A549 (cell line): ENCODE measurements at regions not wholly inside any gene's neighbourhood (a gene's known extent, or its start where the extent isn't known, plus 50 kb on each side); places are given as distances from the start of the nearest gene placed in this dataset.

ENCODE experiments used
- ATAC-seq, 2 experiments: fragments of 200-7000 bp in 1 of 2; fragments of >200 bp in 1 of 2; cut with Nextera tagmentation in 1 of 2; cut with Tn5 transposase in 1 of 2; 3 replicates each; pipeline versions ENCODE4 v1.8.0 to v1.9.1; 2018 to 2020; ENCODE audit warnings: mild to moderate bottlenecking in 1 of 2, moderate library complexity in 1 of 2
- CTCF ChIA-PET: fragments of 300-600 bp; sonication (Branson Sonifier 250); formaldehyde crosslinking; extraction: SDS; loops from one replicate; lab custom pipeline; 2021; ENCODE audit warnings: antibody characterized with exemption, inconsistent platforms; lab: Yijun Ruan, JAX
- POLR2A ChIA-PET: fragments of 350-600 bp; formaldehyde crosslinking; extraction: SDS; loops from one replicate; lab custom pipeline; 2021; ENCODE audit warnings: antibody characterized with exemption, inconsistent platforms; lab: Yijun Ruan, JAX
- DNase-seq, 2 experiments: peaks; one replicate each; pipeline versions ENCODE4 v3.0.0 to v3.0.0-alpha.2; 2011 to 2016; ENCODE audit warnings: low read depth in 1 of 2, low spot score in 1 of 2
- FAIRE-seq: peaks from 2 replicates; lab custom pipeline; 2011; peaks lifted over from hg19 to GRCh38; lab: Jason Lieb, UNC
- H3K27ac ChIP-seq, 2 experiments: fragments of >200 bp; sonication (Bioruptor Twin); formaldehyde crosslinking; 3 replicates each; pipeline ENCODE4 v1.5.1; 2016 to 2017
- H3K4me1 ChIP-seq: fragments of >200 bp; sonication (Bioruptor Twin); formaldehyde crosslinking; 3 replicates; pipeline ENCODE4 v1.6.1; 2016
- H3K4me2 ChIP-seq: fragments of >200 bp; sonication (Bioruptor Twin); formaldehyde crosslinking; 3 replicates; pipeline ENCODE4 v1.6.1; 2016
- H3K4me3 ChIP-seq: fragments of >200 bp; sonication (Bioruptor Twin); formaldehyde crosslinking; 3 replicates; pipeline ENCODE4 v1.5.1; 2016
- H3K9me3 ChIP-seq: fragments of >200 bp; sonication (Bioruptor Twin); formaldehyde crosslinking; 3 replicates; pipeline ENCODE4 v1.6.1; 2016
- BHLHE40 ChIP-seq: IDR thresholded peaks from 2 replicates; pipeline ENCODE4 v1.6.1; 2012; ENCODE audit warnings: low read depth, low read length, inconsistent platforms
- CEBPB ChIP-seq, 2 experiments: fragments of >200 bp in 1 of 2; sonication (Bioruptor Twin) in 1 of 2; formaldehyde crosslinking in 1 of 2; IDR thresholded peaks; 2 replicates each; pipeline ENCODE4 v1.6.1; 2012 to 2016
- CHD2 ChIP-seq: fragments of 150-350 bp; IDR thresholded peaks from 2 replicates; pipeline ENCODE4 v1.6.1; 2014; ENCODE audit warnings: low read length; ENCODE audit not compliant: partially characterized antibody
- EHMT2 ChIP-seq: fragments of 200-600 bp; sonication (generic); IDR thresholded peaks from 2 replicates; pipeline ENCODE4 v1.6.1; 2016; ENCODE audit warnings: antibody characterized with exemption, low read depth, mild to moderate bottlenecking, moderate library complexity
- ESRRA ChIP-seq: fragments of 150-350 bp; IDR thresholded peaks from 2 replicates; pipeline ENCODE4 v1.6.1; 2014; ENCODE audit warnings: mild to moderate bottlenecking, low read length, borderline replicate concordance
- HOXA7 ChIP-seq: fragments of 250-450 bp; sonication (Bioruptor Pico); IDR thresholded peaks from 2 replicates; pipeline ENCODE4 v1.5.0; 2020; ENCODE audit warnings: mild to moderate bottlenecking, moderate library complexity
- HOXB5 ChIP-seq: fragments of 250-450 bp; sonication (Bioruptor Pico); IDR thresholded peaks from 2 replicates; pipeline ENCODE4 v1.5.0; 2020; ENCODE audit warnings: mild to moderate bottlenecking, moderate library complexity
- MAX ChIP-seq: IDR thresholded peaks from 2 replicates; pipeline ENCODE4 v1.6.1; 2012
- MAZ ChIP-seq: fragments of 150-350 bp; IDR thresholded peaks from 2 replicates; pipeline ENCODE4 v1.6.1; 2014; ENCODE audit warnings: antibody characterized with exemption, low read depth, low read length, borderline replicate concordance
- NPAS2 ChIP-seq: fragments of 250-450 bp; sonication (Bioruptor Pico); IDR thresholded peaks from 2 replicates; pipeline ENCODE4 v1.8.0; 2022; ENCODE audit warnings: mild to moderate bottlenecking, moderate library complexity, borderline replicate concordance
- NR3C1 ChIP-seq: fragments of >200 bp; sonication (Bioruptor Twin); formaldehyde crosslinking; IDR thresholded peaks from 3 replicates; pipeline ENCODE4 v1.6.1; 2017
- POLR2A ChIP-seq: IDR thresholded peaks from 2 replicates; pipeline ENCODE4 v1.6.1; 2012; ENCODE audit warnings: mild to moderate bottlenecking, low read length
- SMC3 ChIP-seq: fragments of >200 bp; sonication (Bioruptor Twin); formaldehyde crosslinking; IDR thresholded peaks from 3 replicates; pipeline ENCODE4 v1.6.1; 2018; ENCODE audit warnings: inconsistent platforms
- SREBF2 ChIP-seq: fragments of 450-650 bp; IDR thresholded peaks from 2 replicates; pipeline ENCODE4 v1.6.1; 2014; ENCODE audit warnings: mild to moderate bottlenecking, moderate library complexity
- TFCP2L1 ChIP-seq: fragments of 250-450 bp; sonication (Bioruptor Pico); IDR thresholded peaks from 2 replicates; pipeline ENCODE4 v1.5.0; 2021; ENCODE audit warnings: mild to moderate bottlenecking
- TP53 ChIP-seq: fragments of 250-450 bp; sonication (Bioruptor Pico); IDR thresholded peaks from 2 replicates; pipeline ENCODE4 v1.5.0; 2021; ENCODE audit warnings: mild to moderate bottlenecking, moderate library complexity
- ZC3H11A ChIP-seq: fragments of 450-650 bp; IDR thresholded peaks from 2 replicates; pipeline ENCODE4 v1.6.1; 2014; ENCODE audit warnings: antibody characterized with exemption, mild to moderate bottlenecking
- ZSCAN20 ChIP-seq: fragments of 250-450 bp; sonication (Bioruptor Pico); IDR thresholded peaks from 2 replicates; pipeline ENCODE4 v1.8.0; 2022; ENCODE audit warnings: mild to moderate bottlenecking, moderate library complexity
- WGBS: methylation state at CpG from one replicate; pipeline ENCODE4 v1.1.6; 2017; ENCODE audit errors: missing lambda C conversion rate; 5-methylcytosine and 5-hydroxymethylcytosine counted together
- TF ChIP-seq, protein P1 (sequence below): fragments of 150-350 bp; IDR thresholded peaks from 2 replicates; pipeline ENCODE4 v1.6.1; 2014; ENCODE audit warnings: low read depth, mild to moderate bottlenecking, low read length
- TF ChIP-seq, protein P2 (sequence below): fragments of 450-650 bp; IDR thresholded peaks from 2 replicates; pipeline ENCODE4 v1.6.1; 2014; ENCODE audit warnings: antibody characterized with exemption
- TF ChIP-seq, protein P3 (sequence below): fragments of >200 bp; sonication (Bioruptor Twin); formaldehyde crosslinking; IDR thresholded peaks from 3 replicates; pipeline ENCODE4 v1.5.1; 2016
- TF ChIP-seq, protein P4 (sequence below): fragments of >200 bp; sonication (Bioruptor Twin); formaldehyde crosslinking; IDR thresholded peaks from 3 replicates; pipeline ENCODE4 v1.6.1; 2016

GRCh38 chr7:46297515-46297914 lies 376.4 kb upstream of the IGFBP3 start:
- no peak for TF ChIP-seq BHLHE40
- TF ChIP-seq, protein P1, sequence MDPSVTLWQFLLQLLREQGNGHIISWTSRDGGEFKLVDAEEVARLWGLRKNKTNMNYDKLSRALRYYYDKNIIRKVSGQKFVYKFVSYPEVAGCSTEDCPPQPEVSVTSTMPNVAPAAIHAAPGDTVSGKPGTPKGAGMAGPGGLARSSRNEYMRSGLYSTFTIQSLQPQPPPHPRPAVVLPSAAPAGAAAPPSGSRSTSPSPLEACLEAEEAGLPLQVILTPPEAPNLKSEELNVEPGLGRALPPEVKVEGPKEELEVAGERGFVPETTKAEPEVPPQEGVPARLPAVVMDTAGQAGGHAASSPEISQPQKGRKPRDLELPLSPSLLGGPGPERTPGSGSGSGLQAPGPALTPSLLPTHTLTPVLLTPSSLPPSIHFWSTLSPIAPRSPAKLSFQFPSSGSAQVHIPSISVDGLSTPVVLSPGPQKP, result no peak
- TF ChIP-seq HOXB5 (CRISPR knock-in tag), result no peak
- TF ChIP-seq SREBF2, result no peak
- TF ChIP-seq MAZ, result no peak
- no peak for TF ChIP-seq NR3C1
- Histone ChIP-seq H3K4me1 (no peaks in the 10 kb centered on the region), H3K4me3 (no peak overlapping the region), H3K4me2 (no peak overlapping the region), H3K9me3 (peaks cover 21% of the 10 kb centered on the region; the same call in 2 of the 3 replicates), H3K27ac (no peak overlapping the region)
- ChIA-PET CTCF (no interaction called here), POLR2A (no interaction called here)
- no peak for ATAC-seq
- 71% methylated on average over 2 of the region's 2 CpGs for WGBS
- no peak for FAIRE-seq
- no peak for DNase-seq

GRCh38 chr7:46296526-46296925 lies 375.5 kb upstream of the IGFBP3 start:
- peak; percentile 74 for FAIRE-seq
- Histone ChIP-seq H3K4me1 (peaks cover 5% of the 10 kb centered on the region; the same call in 2 of the 3 replicates), H3K4me2 (no peak overlapping the region), H3K9me3 (peaks cover 21% of the 10 kb centered on the region; the same call in 2 of the 3 replicates), H3K4me3 (no peak overlapping the region), H3K27ac (no peak overlapping the region)
- ATAC-seq, result no peak
- TF ChIP-seq CEBPB (IDR thresholded peaks at IDR 0.05), result no peak
- TF ChIP-seq MAZ, result no peak
- no peak for TF ChIP-seq HOXA7 (CRISPR knock-in tag)
- TF ChIP-seq, protein P2, sequence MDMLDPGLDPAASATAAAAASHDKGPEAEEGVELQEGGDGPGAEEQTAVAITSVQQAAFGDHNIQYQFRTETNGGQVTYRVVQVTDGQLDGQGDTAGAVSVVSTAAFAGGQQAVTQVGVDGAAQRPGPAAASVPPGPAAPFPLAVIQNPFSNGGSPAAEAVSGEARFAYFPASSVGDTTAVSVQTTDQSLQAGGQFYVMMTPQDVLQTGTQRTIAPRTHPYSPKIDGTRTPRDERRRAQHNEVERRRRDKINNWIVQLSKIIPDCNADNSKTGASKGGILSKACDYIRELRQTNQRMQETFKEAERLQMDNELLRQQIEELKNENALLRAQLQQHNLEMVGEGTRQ, result no peak
- no peak for TF ChIP-seq EHMT2
- TF ChIP-seq ZSCAN20, result no peak
- TF ChIP-seq TP53 (CRISPR knock-in tag), result no peak
- TF ChIP-seq, protein P3, sequence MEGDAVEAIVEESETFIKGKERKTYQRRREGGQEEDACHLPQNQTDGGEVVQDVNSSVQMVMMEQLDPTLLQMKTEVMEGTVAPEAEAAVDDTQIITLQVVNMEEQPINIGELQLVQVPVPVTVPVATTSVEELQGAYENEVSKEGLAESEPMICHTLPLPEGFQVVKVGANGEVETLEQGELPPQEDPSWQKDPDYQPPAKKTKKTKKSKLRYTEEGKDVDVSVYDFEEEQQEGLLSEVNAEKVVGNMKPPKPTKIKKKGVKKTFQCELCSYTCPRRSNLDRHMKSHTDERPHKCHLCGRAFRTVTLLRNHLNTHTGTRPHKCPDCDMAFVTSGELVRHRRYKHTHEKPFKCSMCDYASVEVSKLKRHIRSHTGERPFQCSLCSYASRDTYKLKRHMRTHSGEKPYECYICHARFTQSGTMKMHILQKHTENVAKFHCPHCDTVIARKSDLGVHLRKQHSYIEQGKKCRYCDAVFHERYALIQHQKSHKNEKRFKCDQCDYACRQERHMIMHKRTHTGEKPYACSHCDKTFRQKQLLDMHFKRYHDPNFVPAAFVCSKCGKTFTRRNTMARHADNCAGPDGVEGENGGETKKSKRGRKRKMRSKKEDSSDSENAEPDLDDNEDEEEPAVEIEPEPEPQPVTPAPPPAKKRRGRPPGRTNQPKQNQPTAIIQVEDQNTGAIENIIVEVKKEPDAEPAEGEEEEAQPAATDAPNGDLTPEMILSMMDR, result no peak
- no peak for TF ChIP-seq ZC3H11A
- no peak for TF ChIP-seq MAX
- TF ChIP-seq, protein P1, result no peak
- TF ChIP-seq TFCP2L1 (CRISPR knock-in tag), result no peak
- TF ChIP-seq CHD2, result no peak
- no peak for TF ChIP-seq POLR2A
- TF ChIP-seq ESRRA, result no peak
- TF ChIP-seq NPAS2 (CRISPR knock-in tag), result no peak
- TF ChIP-seq, protein P4, sequence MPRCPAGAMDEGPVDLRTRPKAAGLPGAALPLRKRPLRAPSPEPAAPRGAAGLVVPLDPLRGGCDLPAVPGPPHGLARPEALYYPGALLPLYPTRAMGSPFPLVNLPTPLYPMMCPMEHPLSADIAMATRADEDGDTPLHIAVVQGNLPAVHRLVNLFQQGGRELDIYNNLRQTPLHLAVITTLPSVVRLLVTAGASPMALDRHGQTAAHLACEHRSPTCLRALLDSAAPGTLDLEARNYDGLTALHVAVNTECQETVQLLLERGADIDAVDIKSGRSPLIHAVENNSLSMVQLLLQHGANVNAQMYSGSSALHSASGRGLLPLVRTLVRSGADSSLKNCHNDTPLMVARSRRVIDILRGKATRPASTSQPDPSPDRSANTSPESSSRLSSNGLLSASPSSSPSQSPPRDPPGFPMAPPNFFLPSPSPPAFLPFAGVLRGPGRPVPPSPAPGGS, result no peak
- no peak for TF ChIP-seq SMC3
- no peak for DNase-seq
- POLR2A ChIA-PET, result no interaction called here
- CTCF ChIA-PET, result interaction anchor here (0.7 kb wide), 1 partner anchor 376 kb away, joined by 3 read pairs; the partner anchor contains the start of gene IGFBP3
- WGBS, result 94% methylated on average over 1 of the region's 1 CpG
